Mesenchymal stem cell (in vitro differentiated cells and primary cell): ENCODE measurements at regions not wholly inside any gene's neighbourhood (a gene's known extent, or its start where the extent isn't known, plus 50 kb on each side); places are given as distances from the start of the nearest gene placed in this dataset.

Experiments
- DNase-seq: peaks from one replicate; pipeline ENCODE4 v3.0.0-alpha.2; 2013
- H2AFZ ChIP-seq: one replicate; pipeline ENCODE4 v1.6.1; 2013; ENCODE audit warnings: low read depth, mild to moderate bottlenecking, control low read depth, inconsistent platforms, low read length, moderate library complexity
- H2AK5ac ChIP-seq: 2 replicates; pipeline ENCODE4 v1.6.1; 2013; ENCODE audit warnings: low read length, moderate library complexity, mild to moderate bottlenecking, inconsistent platforms; ENCODE audit not compliant: severe bottlenecking
- H2BK120ac ChIP-seq: one replicate; pipeline ENCODE4 v1.6.1; 2013; ENCODE audit warnings: low read depth, mild to moderate bottlenecking, inconsistent platforms, low read length, moderate library complexity
- H2BK12ac ChIP-seq, 2 experiments: one replicate each; pipeline ENCODE4 v1.6.1; 2013; ENCODE audit warnings: inconsistent platforms in 2 of 2, low read length in 2 of 2, mild to moderate bottlenecking in 2 of 2, moderate library complexity in 2 of 2, control low read depth in 1 of 2
- H2BK15ac ChIP-seq: one replicate; pipeline ENCODE4 v1.6.1; 2013; ENCODE audit warnings: mild to moderate bottlenecking, low read depth, inconsistent platforms; ENCODE audit not compliant: poor library complexity, severe bottlenecking
- H2BK5ac ChIP-seq: 2 replicates; pipeline ENCODE4 v1.6.1; 2013; ENCODE audit warnings: low read depth, mild to moderate bottlenecking, low read length, control low read depth, inconsistent platforms; ENCODE audit not compliant: poor library complexity, severe bottlenecking
- H3K14ac ChIP-seq, 2 experiments: one replicate each; pipeline ENCODE4 v1.6.1; 2013; ENCODE audit warnings: inconsistent platforms in 2 of 2, low read length in 2 of 2, control low read depth in 1 of 2, mild to moderate bottlenecking in 1 of 2, moderate library complexity in 1 of 2
- H3K18ac ChIP-seq, 2 experiments: one replicate each; pipeline ENCODE4 v1.6.1; 2013; ENCODE audit warnings: inconsistent platforms in 2 of 2, low read length in 2 of 2, control low read depth in 1 of 2, low read depth in 1 of 2, mild to moderate bottlenecking in 1 of 2
- H3K23ac ChIP-seq, 2 experiments: one replicate each; pipeline ENCODE4 v1.6.1; 2013; ENCODE audit warnings: inconsistent platforms in 2 of 2, low read length in 2 of 2, mild to moderate bottlenecking in 2 of 2, moderate library complexity in 2 of 2, control low read depth in 1 of 2
- H3K27ac ChIP-seq: 2 replicates; pipeline ENCODE4 v1.5.1; 2013; ENCODE audit warnings: mild to moderate bottlenecking, moderate library complexity, low read length, control low read depth, inconsistent platforms; ENCODE audit not compliant: poor library complexity, severe bottlenecking
- H3K27me3 ChIP-seq, 2 experiments: 2 replicates each; pipeline versions ENCODE4 v1.6.1 to v1.7.0; 2013; ENCODE audit warnings: low read length in 2 of 2, mild to moderate bottlenecking in 2 of 2, moderate library complexity in 2 of 2, control low read depth in 1 of 2, inconsistent platforms in 1 of 2; ENCODE audit not compliant: control insufficient read depth in 1 of 2, insufficient read depth in 1 of 2
- H3K36me3 ChIP-seq, 2 experiments: 2 replicates each; pipeline versions ENCODE4 v1.6.1 to v1.7.0; 2013; ENCODE audit warnings: low read length in 2 of 2, control low read depth in 1 of 2, inconsistent platforms in 1 of 2, low read depth in 1 of 2, mild to moderate bottlenecking in 1 of 2; ENCODE audit not compliant: insufficient read depth in 2 of 2, control insufficient read depth in 1 of 2
- H3K4ac ChIP-seq, 2 experiments: one replicate each; pipeline ENCODE4 v1.6.1; 2013; ENCODE audit warnings: inconsistent platforms in 2 of 2, low read length in 2 of 2, mild to moderate bottlenecking in 2 of 2, moderate library complexity in 2 of 2, control low read depth in 1 of 2, low read depth in 1 of 2
- H3K4me1 ChIP-seq: 2 replicates; pipeline ENCODE4 v1.6.1; 2013; ENCODE audit warnings: low read depth, low read length, control low read depth; ENCODE audit not compliant: control insufficient read depth, insufficient read depth
- H3K4me2 ChIP-seq: 2 replicates; pipeline ENCODE4 v1.6.1; 2013; ENCODE audit warnings: low read length, mild to moderate bottlenecking, inconsistent platforms; ENCODE audit not compliant: poor library complexity, severe bottlenecking
- H3K4me3 ChIP-seq, 2 experiments: 2 replicates each; pipeline versions ENCODE4 v1.5.1 to v1.7.0; 2013; ENCODE audit warnings: low read length in 2 of 2, mild to moderate bottlenecking in 2 of 2, control low read depth in 1 of 2, low read depth in 1 of 2; ENCODE audit not compliant: insufficient read depth in 1 of 2
- H3K79me1 ChIP-seq: replicated peaks from 2 replicates; pipeline ENCODE4 v1.6.1; 2013; ENCODE audit warnings: mild to moderate bottlenecking, control low read depth, low read length, inconsistent platforms; ENCODE audit not compliant: poor library complexity, severe bottlenecking
- H3K9ac ChIP-seq: 2 replicates; pipeline ENCODE4 v1.7.0; 2013; ENCODE audit warnings: mild to moderate bottlenecking, low read length, moderate library complexity
- H3K9me3 ChIP-seq: 2 replicates; pipeline ENCODE4 v1.7.0; 2013; ENCODE audit warnings: mild to moderate bottlenecking, low read length; ENCODE audit not compliant: control insufficient read depth
- H4K8ac ChIP-seq: one replicate; pipeline ENCODE4 v1.6.1; 2013; ENCODE audit warnings: inconsistent platforms, mild to moderate bottlenecking, low read length, moderate library complexity
- H4K91ac ChIP-seq: one replicate; pipeline ENCODE4 v1.6.1; 2013; ENCODE audit warnings: mild to moderate bottlenecking, low read length, inconsistent platforms
- WGBS: methylation state at CpG from one replicate; pipeline ENCODE4 v1.1.7; 2013; ENCODE audit warnings: mixed read lengths; 5-methylcytosine and 5-hydroxymethylcytosine counted together

GRCh38 chr11:119875841-119876600 is 147.0 kb upstream of the NECTIN1 start:
- H3K27me3 ChIP-seq: peaks cover 14 to 85% of the 10 kb centered on the region in 2 experiments

GRCh38 chr11:119874660-119875238 is 145.7 kb upstream of the NECTIN1 start:
- Histone ChIP-seq H3K14ac (no peak overlapping the region), H3K23ac (no peak overlapping the region), H3K4me3 (no peak overlapping the region), H2BK120ac (no peak overlapping the region), H3K4me1 (no peaks in the 10 kb centered on the region), H3K9ac (no peak overlapping the region), H2BK15ac (no peak overlapping the region), H2BK5ac (no peak overlapping the region), H2BK12ac (no peak overlapping the region), H2AFZ (no peak overlapping the region), H3K27ac (no peak overlapping the region), H3K4me2 (no peak overlapping the region), H3K27me3 (peaks cover 14 to 85% of the 10 kb centered on the region in 2 experiments), H3K79me1 (no peaks in the 10 kb centered on the region), H2AK5ac (no peak overlapping the region), H3K36me3 (no peaks in the 10 kb centered on the region), H4K91ac (no peak overlapping the region), H3K18ac (no peak overlapping the region), H3K9me3 (no peaks in the 10 kb centered on the region), H3K4ac (no peak overlapping the region), H4K8ac (no peak overlapping the region)
- WGBS: 70% methylated on average over 14 of the region's 15 CpGs
- DNase-seq: no peak

More at GRCh38 chr11:119875841-119876600, 147.0 kb upstream of the NECTIN1 start:
- no peaks in the 10 kb centered on the region for H3K4me1 ChIP-seq
- H2BK15ac ChIP-seq: no peak overlapping the region
- no peak for DNase-seq
- H3K9me3 ChIP-seq: no peaks in the 10 kb centered on the region
- no peak overlapping the region for H3K4ac ChIP-seq
- no peak overlapping the region for H2BK120ac ChIP-seq
- no peak overlapping the region for H3K4me2 ChIP-seq
- H3K23ac ChIP-seq: no peak overlapping the region
- no peak overlapping the region for H3K27ac ChIP-seq
- H2AFZ ChIP-seq: no peak overlapping the region
- H3K9ac ChIP-seq: no peak overlapping the region
- no peak overlapping the region for H4K8ac ChIP-seq
- WGBS: 87% methylated on average over 4 of the region's 7 CpGs
- H4K91ac ChIP-seq: no peak overlapping the region
- no peaks in the 10 kb centered on the region for H3K36me3 ChIP-seq
- H3K79me1 ChIP-seq: no peaks in the 10 kb centered on the region
- no peak overlapping the region for H2BK12ac ChIP-seq
- no peak overlapping the region for H3K4me3 ChIP-seq
- H3K14ac ChIP-seq: no peak overlapping the region
- H2AK5ac ChIP-seq: no peak overlapping the region
- H2BK5ac ChIP-seq: no peak overlapping the region
- H3K18ac ChIP-seq: no peak overlapping the region

GRCh38 chr11:119873761-119874421 is 144.9 kb upstream of the NECTIN1 start:
- Histone ChIP-seq H3K4me1 (no peaks in the 10 kb centered on the region), H3K27ac (no peak overlapping the region), H2BK5ac (no peak overlapping the region), H3K18ac (no peak overlapping the region), H3K23ac (no peak overlapping the region), H2BK120ac (no peak overlapping the region), H2BK15ac (no peak overlapping the region), H3K9ac (no peak overlapping the region), H3K14ac (no peak overlapping the region), H3K36me3 (no peaks in the 10 kb centered on the region), H3K27me3 (peaks cover 18 to 85% of the 10 kb centered on the region in 2 experiments), H3K4ac (no peak overlapping the region), H4K8ac (no peak overlapping the region), H3K9me3 (no peaks in the 10 kb centered on the region), H3K4me2 (no peak overlapping the region), H2AK5ac (no peak overlapping the region), H3K79me1 (no peaks in the 10 kb centered on the region), H4K91ac (no peak overlapping the region), H2BK12ac (no peak overlapping the region), H2AFZ (no peak overlapping the region), H3K4me3 (no peak overlapping the region)
- WGBS: 83% methylated on average over 17 of the region's 17 CpGs
- DNase-seq: no peak

- H4K8ac ChIP-seq: no peak overlapping the region
- H4K91ac ChIP-seq: no peak overlapping the region
- WGBS: 57% methylated on average over 11 of the region's 11 CpGs
- H2BK5ac ChIP-seq: no peak overlapping the region
- no peak overlapping the region for H3K14ac ChIP-seq
- H3K9me3 ChIP-seq: no peaks in the 10 kb centered on the region
- no peak overlapping the region for H3K4ac ChIP-seq
- no peak overlapping the region for H3K4me2 ChIP-seq
- no peaks in the 10 kb centered on the region for H3K79me1 ChIP-seq
- peaks cover 18 to 90% of the 10 kb centered on the region in 2 experiments for H3K27me3 ChIP-seq
- no peak overlapping the region for H3K4me3 ChIP-seq
- H3K23ac ChIP-seq: no peak overlapping the region
- no peak overlapping the region for H2BK12ac ChIP-seq
- no peaks in the 10 kb centered on the region for H3K4me1 ChIP-seq
- H3K27ac ChIP-seq: no peak overlapping the region
- H3K18ac ChIP-seq: no peak overlapping the region
- no peak overlapping the region for H2AFZ ChIP-seq
- H2BK120ac ChIP-seq: no peak overlapping the region
- H3K36me3 ChIP-seq: no peaks in the 10 kb centered on the region
- no peak overlapping the region for H3K9ac ChIP-seq
- no peak overlapping the region for H2BK15ac ChIP-seq
- no peak for DNase-seq
- no peak overlapping the region for H2AK5ac ChIP-seq
Observed at GRCh38 chr11:119872611-119873310, 143.8 kb upstream of the NECTIN1 start.
